NCI-H1417 treated with DMSO at 0.1 percent for 48 hours (cell line): ENCODE measurements at regions not wholly inside any gene's neighbourhood (a gene's known extent, or its start where the extent isn't known, plus 50 kb on each side); places are given as distances from the start of the nearest gene placed in this dataset.
"Not testable (repeated sequence)": the region's sequence is repeated elsewhere in the genome, so short reads cannot be mapped to it uniquely, and the experiment has no call there.

ENCODE experiments used
- DNase-seq: peaks from one replicate; lab custom pipeline; 2025; lab: John Stamatoyannopoulos, UW

- no peak for DNase-seq
Measured at GRCh38 chr14:39576736-39577135, 144.5 kb upstream of the FBXO33 start.

DNA sequence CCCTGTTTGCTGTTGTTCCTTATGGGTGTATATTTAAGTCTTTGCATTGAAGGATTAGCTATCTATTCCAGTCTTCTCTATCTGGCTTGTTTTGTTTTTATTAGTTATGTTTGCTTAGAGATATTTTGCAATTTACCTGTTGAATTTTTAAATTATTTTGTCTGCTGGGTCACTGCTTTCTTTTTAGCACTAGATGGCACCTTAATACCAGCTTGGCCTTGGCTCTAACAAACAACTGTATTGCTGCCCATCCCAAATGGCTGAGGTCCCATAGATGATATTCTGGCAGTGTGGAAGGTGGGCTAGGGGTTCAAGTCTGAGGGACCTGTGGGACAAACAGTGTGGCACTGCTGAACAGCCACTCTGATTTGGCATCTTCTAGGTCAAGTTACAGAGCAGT is 144.0 kb upstream of the FBXO33 start:
- no peak for DNase-seq

DNA sequence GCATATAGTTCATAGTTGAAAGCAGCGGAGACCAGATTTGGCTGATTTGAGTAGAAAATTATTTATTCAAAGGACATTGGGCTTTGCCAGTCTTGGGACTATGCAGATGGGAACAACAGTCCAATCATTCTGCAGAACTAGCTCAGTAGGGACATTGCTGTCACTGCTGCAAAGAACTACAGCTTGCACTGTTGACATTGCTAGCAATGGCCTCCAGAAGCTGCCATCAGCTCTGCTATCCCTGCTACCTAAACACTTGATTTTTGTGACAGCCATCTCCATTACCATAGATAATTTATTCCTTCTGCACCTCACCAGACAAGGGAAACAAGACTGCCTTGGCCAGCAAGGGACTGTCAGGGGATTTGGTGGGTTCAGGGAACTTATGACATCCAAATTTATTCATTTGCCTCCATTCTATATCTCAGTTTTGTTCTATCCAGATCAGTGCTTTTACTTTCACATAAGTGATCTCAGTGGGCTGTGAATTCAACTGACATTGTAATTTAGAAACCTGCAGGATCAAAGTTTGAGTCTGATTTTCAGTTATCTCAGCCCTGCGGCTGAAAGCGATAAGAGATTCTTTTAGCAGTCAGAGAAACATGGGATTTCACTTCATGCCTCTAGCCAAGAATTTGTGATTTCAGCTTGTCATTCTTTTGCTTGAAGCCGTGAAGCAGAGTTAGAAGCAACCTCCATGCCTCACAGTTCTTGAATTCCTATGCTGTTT is 136.7 kb upstream of the FBXO33 start:
- no peak for DNase-seq

- DNase-seq, result no peak
Measured at GRCh38 chr14:39566795-39567194, 134.6 kb upstream of the FBXO33 start.

DNA sequence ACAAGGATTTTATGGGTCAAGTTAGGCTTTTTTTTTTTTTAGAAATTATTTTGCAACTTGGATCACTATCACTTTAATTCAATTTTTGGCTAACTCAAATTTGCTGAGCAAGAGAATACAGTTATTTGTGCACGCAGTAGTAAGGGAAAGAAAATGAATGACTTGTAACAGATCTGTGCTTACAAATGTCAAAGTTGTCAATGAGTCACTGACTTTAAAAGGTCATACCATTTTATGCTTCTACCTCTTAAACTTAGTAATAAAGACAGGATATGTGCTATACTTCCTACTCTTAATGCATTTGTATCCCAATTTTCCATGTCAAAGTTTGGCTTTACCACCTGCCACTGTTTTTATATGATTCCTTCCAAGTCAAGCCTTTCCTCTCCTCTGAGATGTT is 131.1 kb upstream of the FBXO33 start:
- no peak for DNase-seq

DNA sequence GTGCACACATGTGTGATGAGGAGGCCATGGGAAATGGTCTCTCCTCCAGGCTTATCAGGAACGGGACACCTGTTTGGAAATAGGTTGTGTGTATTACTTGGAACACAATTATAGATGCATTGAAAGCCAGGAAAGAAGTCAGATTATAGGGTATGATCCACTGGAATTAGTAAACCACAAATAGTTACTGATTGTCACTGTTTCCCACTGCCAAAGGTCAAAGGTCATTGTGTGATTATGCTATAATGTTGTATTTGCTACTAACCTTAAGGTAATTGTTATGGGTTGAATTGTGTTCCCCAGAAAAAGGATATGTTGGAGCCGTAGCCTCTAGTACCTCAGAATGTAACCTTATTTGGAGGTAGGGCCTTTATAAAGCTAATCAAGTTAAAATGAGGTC is 129.9 kb upstream of the FBXO33 start:
- DNase-seq, result no peak

DNA sequence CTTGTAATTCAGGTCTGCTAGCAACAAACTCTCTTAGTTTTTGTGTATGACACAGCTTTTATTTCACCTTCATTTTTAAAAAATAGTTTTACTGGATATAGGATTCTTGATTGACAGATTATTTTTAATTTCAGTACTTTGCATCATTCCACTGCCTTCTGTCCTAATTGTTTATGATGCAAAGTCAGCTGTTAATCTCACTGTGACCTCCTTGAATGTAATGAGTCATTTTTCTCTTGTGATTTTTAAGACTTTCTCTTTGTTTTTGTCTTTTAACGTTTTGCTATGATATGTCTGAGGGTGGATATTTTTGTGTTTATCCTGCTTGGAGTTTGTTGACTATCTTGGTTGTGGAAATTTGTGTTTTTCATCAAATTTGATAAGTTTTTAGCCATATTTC is 126.3 kb upstream of the FBXO33 start:
- DNase-seq, result no peak

DNA sequence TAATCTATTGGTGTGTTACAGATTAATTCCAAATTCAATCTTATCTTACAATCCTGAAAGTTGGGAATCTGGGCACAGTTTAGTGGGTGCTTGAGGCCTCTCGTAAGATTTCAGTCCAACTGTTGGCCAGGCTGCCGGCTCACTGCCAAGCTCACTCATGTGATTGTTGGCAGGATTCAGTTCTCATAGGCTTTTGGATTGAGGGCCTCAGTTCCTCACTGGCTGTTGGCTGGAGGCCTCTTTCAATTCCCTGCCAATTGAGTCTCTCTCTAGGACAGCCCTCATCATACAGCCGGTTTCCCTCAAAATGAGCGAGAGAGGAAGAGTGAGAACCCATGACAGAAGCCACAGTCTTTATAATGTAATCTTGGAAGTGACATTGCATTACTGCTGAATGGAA is 123.5 kb upstream of the FBXO33 start:
- no peak for DNase-seq

GRCh38 chr14:39554576-39554975 is 122.3 kb upstream of the FBXO33 start:
- no peak for DNase-seq

DNA sequence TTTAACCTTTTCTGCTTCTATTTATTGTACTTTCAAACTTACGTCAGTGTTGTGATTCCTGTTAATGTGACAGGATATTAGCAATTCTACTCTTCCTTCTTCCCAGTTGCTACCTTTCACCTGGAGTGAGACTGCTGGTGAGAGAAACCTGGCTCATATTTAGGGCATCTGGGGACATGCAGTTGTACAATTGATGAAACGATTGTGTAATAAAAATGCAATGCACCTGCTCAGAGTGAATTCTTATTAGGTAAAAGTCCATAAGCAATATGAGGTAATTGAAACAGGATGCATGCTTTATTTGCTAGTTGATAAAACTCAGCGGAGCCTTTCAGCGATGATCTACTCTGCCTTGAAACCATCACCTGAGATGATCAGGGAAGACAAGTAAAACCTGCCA is 116.1 kb upstream of the FBXO33 start:
- DNase-seq, result no peak

GRCh38 chr14:39547845-39548244 is 115.6 kb upstream of the FBXO33 start:
- no peak for DNase-seq

DNA sequence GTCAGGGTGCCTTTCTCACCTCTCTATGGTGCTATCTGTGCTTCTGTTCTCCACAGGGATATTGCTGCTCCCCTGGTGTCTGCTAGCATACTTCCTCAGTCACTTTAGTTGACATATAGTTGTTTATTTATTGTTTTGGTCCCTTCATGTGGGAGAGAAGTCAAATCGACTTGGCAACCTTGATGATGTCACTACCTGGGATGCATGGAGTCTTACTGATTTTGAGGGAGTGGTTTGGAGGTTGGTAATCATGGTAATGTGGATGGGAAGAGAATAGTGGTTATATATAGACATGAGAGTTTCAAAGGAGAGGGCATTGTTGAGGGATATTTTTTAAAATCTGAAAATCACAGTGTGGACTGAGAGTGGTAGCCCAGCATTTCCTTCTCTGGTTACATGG is 73.6 kb upstream of the FBXO33 start:
- DNase-seq, result no peak

DNA sequence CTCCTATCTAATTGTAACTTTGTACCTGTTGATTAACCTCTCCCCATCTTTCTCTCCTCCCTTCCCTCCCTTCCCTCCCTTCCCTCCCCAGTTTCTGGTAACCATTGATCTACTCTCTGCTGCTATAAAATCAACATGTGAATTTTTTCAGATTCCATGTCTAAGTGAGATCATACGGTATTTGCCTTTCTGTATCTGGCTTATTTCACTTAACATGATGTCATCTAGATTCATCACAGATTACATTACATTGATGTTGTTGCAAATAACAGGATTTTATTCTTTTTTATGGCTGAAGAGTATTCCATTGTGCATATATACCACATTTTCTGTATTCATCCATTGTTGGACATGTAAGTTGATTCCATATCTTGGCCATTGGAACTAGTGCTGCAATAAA is 68.0 kb upstream of the FBXO33 start:
- DNase-seq, result no peak

DNA sequence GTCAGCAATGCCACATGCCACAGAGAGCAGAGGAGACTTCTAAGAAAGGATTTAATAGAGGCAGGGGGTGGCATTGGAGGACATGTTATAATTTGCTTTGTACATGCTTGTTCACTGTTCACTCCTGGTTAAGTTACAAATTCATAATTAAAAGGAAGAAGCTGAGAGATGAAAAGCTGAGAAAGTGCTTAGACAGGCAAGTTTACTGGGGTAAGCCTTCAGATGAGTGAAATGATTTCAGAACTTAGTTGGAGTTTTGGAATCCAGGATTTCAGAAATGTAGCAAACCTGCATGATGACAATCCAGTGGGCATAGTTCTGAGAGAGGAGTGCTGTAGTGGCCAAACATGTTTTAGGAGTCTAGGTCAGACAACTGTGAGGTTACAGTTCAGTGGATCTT is 67.3 kb upstream of the FBXO33 start:
- no peak for DNase-seq

GRCh38 chr14:39497677-39498076 is 65.4 kb upstream of the FBXO33 start:
- not testable (repeated sequence) for DNase-seq

GRCh38 chr14:39492267-39492666 is 60.0 kb upstream of the FBXO33 start:
- no peak for DNase-seq

DNA sequence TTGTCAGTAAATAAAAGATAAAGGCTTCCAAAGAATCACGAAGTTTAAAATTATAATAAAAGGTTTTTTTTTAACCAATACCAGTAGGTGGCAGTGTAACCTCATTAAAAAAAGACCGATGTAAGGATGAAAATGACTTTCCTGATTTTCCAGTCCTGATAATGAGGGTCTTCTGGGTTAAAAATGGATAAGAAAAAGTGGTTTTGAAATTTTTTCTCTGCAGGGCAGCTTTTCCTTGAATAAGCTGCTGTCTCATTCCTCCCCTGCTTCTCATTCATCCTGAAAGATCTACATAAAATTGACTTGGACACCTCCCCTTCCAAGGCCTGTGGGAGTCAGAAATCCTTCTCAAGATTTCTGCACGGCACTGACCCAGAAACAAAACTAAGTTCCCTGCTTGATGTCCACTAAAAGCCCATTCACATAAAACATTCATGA is 58.9 kb upstream of the FBXO33 start:
- no peak for DNase-seq

GRCh38 chr14:39488600-39488999 is 56.4 kb upstream of the FBXO33 start:
- peak; percentile 8 for DNase-seq

DNA sequence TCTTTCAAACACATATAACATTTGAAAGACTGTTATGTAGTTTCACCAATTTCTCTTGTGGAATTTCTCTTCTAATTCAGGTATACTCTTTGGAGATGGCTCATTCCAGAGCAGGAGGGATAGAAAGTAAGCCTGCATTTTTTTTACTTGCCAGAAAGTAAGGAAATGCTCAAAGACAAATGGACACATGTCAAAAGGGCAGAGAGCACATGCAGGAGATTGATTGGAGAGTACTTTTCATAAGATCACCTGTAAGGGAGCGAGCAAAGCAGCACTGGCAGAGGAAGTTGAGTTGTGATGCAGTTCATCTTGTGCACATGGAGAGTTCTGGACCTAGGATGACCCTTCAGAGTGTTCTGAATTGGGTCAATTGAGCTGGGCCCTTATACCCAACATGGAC is 51.4 kb upstream of the FBXO33 start:
- DNase-seq, result no peak
